Caki2 (cell line): ENCODE measurements at regions not wholly inside any gene's neighbourhood (a gene's known extent, or its start where the extent isn't known, plus 50 kb on each side); places are given as distances from the start of the nearest gene placed in this dataset.
"Not testable (repeated sequence)": the region's sequence is repeated elsewhere in the genome, so short reads cannot be mapped to it uniquely, and the experiment has no call there.

Experiments
- DNase-seq: peaks from one replicate; pipeline ENCODE4 v3.0.0-alpha.2; 2015; ENCODE audit warnings: low read depth
- in situ Hi-C: cut with HindIII; loops from 2 replicates; pipeline ENCODE4 v1.10.0; 2016; ENCODE audit warnings: low sequenced_read_pairs, low pct_unique_long_range_greater_than_20kb, mixed read lengths

- in situ Hi-C loops, result no loop called here
- DNase-seq, result no peak
Observed at GRCh38 chr5:9845185-9845584, 215.0 kb upstream of the TAS2R1 start.

- in situ Hi-C loops, result no loop called here
Observed at GRCh38 chr5:9841516-9842170, 211.5 kb upstream of the TAS2R1 start.

GRCh38 chr5:9838916-9839315 is 208.8 kb upstream of the TAS2R1 start:
- in situ Hi-C loops, result no loop called here
- DNase-seq, result no peak

More at GRCh38 chr5:9841516-9842170, 211.5 kb upstream of the TAS2R1 start:
- peak; percentile 18 for DNase-seq

GRCh38 chr5:9834871-9835770 is 205.0 kb upstream of the TAS2R1 start:
- in situ Hi-C loops, result no loop called here
- no peak for DNase-seq

GRCh38 chr5:9833871-9834270 is 203.7 kb upstream of the TAS2R1 start:
- DNase-seq, result no peak
- in situ Hi-C loops, result no loop called here

- in situ Hi-C loops, result no loop called here
- no peak for DNase-seq
Observed at GRCh38 chr5:9832921-9833320, 202.8 kb upstream of the TAS2R1 start.

GRCh38 chr5:9831823-9832222 is 201.7 kb upstream of the TAS2R1 start:
- in situ Hi-C loops, result no loop called here
- DNase-seq, result no peak

GRCh38 chr5:9830184-9830583 is 200.0 kb upstream of the TAS2R1 start:
- no peak for DNase-seq
- in situ Hi-C loops, result no loop called here

- no peak for DNase-seq
- in situ Hi-C loops, result no loop called here
Observed at GRCh38 chr5:9829621-9830020, 199.5 kb upstream of the TAS2R1 start.

- in situ Hi-C loops, result no loop called here
- DNase-seq, result no peak
Observed at GRCh38 chr5:9820691-9821449, 190.7 kb upstream of the TAS2R1 start.

GRCh38 chr5:9818340-9818845 is 188.2 kb upstream of the TAS2R1 start:
- no peak for DNase-seq
- in situ Hi-C loops, result no loop called here

GRCh38 chr5:9817819-9818218 is 187.7 kb upstream of the TAS2R1 start:
- in situ Hi-C loops, result no loop called here
- no peak for DNase-seq

GRCh38 chr5:9815051-9815450 is 184.9 kb upstream of the TAS2R1 start:
- no peak for DNase-seq
- in situ Hi-C loops, result no loop called here

- DNase-seq, result no peak
- in situ Hi-C loops, result no loop called here
Observed at GRCh38 chr5:9813305-9813704, 183.2 kb upstream of the TAS2R1 start.

GRCh38 chr5:9807366-9807765 is 177.2 kb upstream of the TAS2R1 start:
- in situ Hi-C loops, DNase-seq: not testable (repeated sequence)

GRCh38 chr5:9801908-9802307 is 171.8 kb upstream of the TAS2R1 start:
- in situ Hi-C loops, result no loop called here
- DNase-seq, result no peak

GRCh38 chr5:9799606-9800005 is 169.5 kb upstream of the TAS2R1 start:
- in situ Hi-C loops, result no loop called here
- DNase-seq, result no peak

GRCh38 chr5:9790276-9790675 is 160.1 kb upstream of the TAS2R1 start:
- in situ Hi-C loops, result no loop called here
- DNase-seq, result no peak

GRCh38 chr5:9789777-9790176 is 159.6 kb upstream of the TAS2R1 start:
- in situ Hi-C loops, result no loop called here
- DNase-seq, result no peak
